GM23248 (cell line): ENCODE measurements at regions not wholly inside any gene's neighbourhood (a gene's known extent, or its start where the extent isn't known, plus 50 kb on each side); places are given as distances from the start of the nearest gene placed in this dataset.

Experiments
- EZH2 ChIP-seq: fragments of 200-600 bp; sonication (generic); IDR thresholded peaks from 2 replicates; pipeline ENCODE4 v1.6.1; 2018; ENCODE audit warnings: antibody characterized with exemption, mild to moderate bottlenecking; ENCODE audit not compliant: insufficient read depth, poor library complexity, severe bottlenecking
- EZH2phosphoT487 ChIP-seq: fragments of 200-600 bp; sonication (generic); IDR thresholded peaks from 2 replicates; pipeline ENCODE4 v1.6.1; 2018; ENCODE audit warnings: antibody characterized with exemption, moderate library complexity, mild to moderate bottlenecking, low read depth; ENCODE audit not compliant: insufficient read depth

DNA sequence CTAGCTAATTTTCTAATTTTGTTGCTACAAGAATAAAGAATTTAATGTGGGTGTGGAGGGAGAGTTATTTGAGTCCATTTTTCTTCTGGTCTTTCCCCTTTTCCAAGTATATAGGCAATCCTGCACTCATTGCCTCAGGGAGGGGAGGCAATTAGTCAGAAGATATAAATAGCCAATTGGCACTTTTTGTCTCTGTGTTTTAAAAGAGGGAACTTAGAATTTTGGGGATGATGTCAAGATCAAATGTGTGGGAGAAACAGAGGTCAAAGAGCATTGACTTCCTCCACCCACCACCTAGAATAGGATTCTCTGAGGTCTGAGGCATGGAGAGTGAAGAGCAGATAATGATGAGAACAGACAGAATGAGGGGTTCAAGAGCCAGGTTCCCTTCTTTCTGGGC, 120.3 kb upstream of the ZC3H12C start:
- TF ChIP-seq EZH2 (no peak), EZH2phosphoT487 (no peak)
